ENCODE measurements at regions not wholly inside any gene's neighbourhood (a gene's known extent, or its start where the extent isn't known, plus 50 kb on each side); places are given as distances from the start of the nearest gene placed in this dataset.

- H3K27me3 ChIP-seq = no peaks in the 10 kb centered on the region
- peaks cover 32% of the 10 kb centered on the region for H3K4me1 ChIP-seq
- H3K4me3 ChIP-seq = peak overlapping the region; percentile 64
- DNase-seq = no peak
- no peaks in the 10 kb centered on the region for H3K9me3 ChIP-seq
- no peaks in the 10 kb centered on the region for H3K36me3 ChIP-seq
- H3K27ac ChIP-seq = peak overlapping the region; percentile 99
- ATAC-seq = no peak
- intact Hi-C loops (cut with DNase I) = loop anchor here (10.0 kb wide), 1 partner anchor 182 kb away; no protein-coding TSS in a partner anchor
- TF ChIP-seq CTCF (IDR thresholded peaks at IDR 0.05) = no peak
These were observed 257.5 kb upstream of the STARD13 start for GRCh38 chr13:33543089-33543459.

GRCh38 chr13:33543631-33544265, 258.2 kb upstream of the STARD13 start:
- H3K9me3 ChIP-seq = no peaks in the 10 kb centered on the region
- ATAC-seq = no peak
- intact Hi-C loops (cut with DNase I) = loop anchor here (10.0 kb wide), 1 partner anchor 181 kb away; no protein-coding TSS in a partner anchor
- peaks cover 32% of the 10 kb centered on the region for H3K4me1 ChIP-seq
- peak overlapping the region; percentile 99 for H3K27ac ChIP-seq
- no peaks in the 10 kb centered on the region for H3K27me3 ChIP-seq
- no peak for DNase-seq
- H3K4me3 ChIP-seq = peak overlapping the region; percentile 64
- H3K36me3 ChIP-seq = no peaks in the 10 kb centered on the region
- no peak for TF ChIP-seq CTCF (IDR thresholded peaks at IDR 0.05)

- Histone ChIP-seq H3K36me3 (no peaks in the 10 kb centered on the region), H3K9me3 (no peaks in the 10 kb centered on the region), H3K4me1 (peaks cover 32% of the 10 kb centered on the region), H3K4me3 (no peak overlapping the region), H3K27me3 (no peaks in the 10 kb centered on the region), H3K27ac (peak overlapping the region; percentile 99)
- DNase-seq = no peak
- ATAC-seq = no peak
- intact Hi-C loops (cut with DNase I) = loop anchor here (10.0 kb wide), 1 partner anchor 180 kb away; no protein-coding TSS in a partner anchor
- TF ChIP-seq CTCF (IDR thresholded peaks at IDR 0.05) = no peak
These were observed 258.8 kb upstream of the STARD13 start for GRCh38 chr13:33544308-33544707.

- Histone ChIP-seq H3K4me3 (no peak overlapping the region), H3K9me3 (no peaks in the 10 kb centered on the region), H3K27ac (no peak overlapping the region), H3K36me3 (no peaks in the 10 kb centered on the region), H3K27me3 (no peaks in the 10 kb centered on the region), H3K4me1 (peaks cover 32% of the 10 kb centered on the region)
- intact Hi-C loops (cut with DNase I) = loop anchor here (10.0 kb wide), 1 partner anchor 179 kb away; no protein-coding TSS in a partner anchor
- DNase-seq (no peak), ATAC-seq (no peak)
- TF ChIP-seq CTCF (IDR thresholded peaks at IDR 0.05) = no peak
These were observed 259.9 kb upstream of the STARD13 start for GRCh38 chr13:33545492-33545891.

DNA sequence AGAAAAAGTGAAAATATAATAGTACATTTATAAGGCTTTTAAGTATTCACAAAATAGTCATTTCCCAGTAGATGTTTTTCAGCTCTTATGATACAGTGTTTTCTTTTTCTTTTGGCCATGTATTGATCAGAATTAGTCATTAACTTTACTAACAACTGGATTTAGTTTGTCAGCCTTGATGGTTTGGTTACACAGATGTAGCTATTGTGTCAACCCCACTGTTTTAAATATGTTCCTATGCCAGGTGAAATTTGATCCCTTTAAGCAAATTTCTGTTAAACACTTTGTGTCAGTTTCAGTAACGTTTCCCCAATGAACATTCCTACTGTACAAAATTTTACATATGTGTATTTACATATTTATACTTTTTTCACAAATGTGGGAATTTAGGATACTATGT, 261.5 kb upstream of the STARD13 start:
- intact Hi-C loops (cut with DNase I) = loop anchor here (10.0 kb wide), 1 partner anchor 178 kb away; no protein-coding TSS in a partner anchor
- no peak overlapping the region for H3K4me3 ChIP-seq
- ATAC-seq = no peak

More for the DNA sequence above, 261.5 kb upstream of the STARD13 start:
- no peak for DNase-seq
- Histone ChIP-seq H3K27me3 (no peaks in the 10 kb centered on the region), H3K4me1 (peaks cover 19% of the 10 kb centered on the region), H3K9me3 (no peaks in the 10 kb centered on the region), H3K36me3 (no peaks in the 10 kb centered on the region), H3K27ac (no peak overlapping the region)
- no peak for TF ChIP-seq CTCF (IDR thresholded peaks at IDR 0.05)

Measured in upper lobe of right lung (tissue), 1 donor.